ENCODE measurements at regions not wholly inside any gene's neighbourhood (a gene's known extent, or its start where the extent isn't known, plus 50 kb on each side); places are given as distances from the start of the nearest gene placed in this dataset.

GRCh38 chr10:30553626-30554439, 75.7 kb downstream of the LYZL2 start (continued):
- peak; percentile 57; the same call in 1 of the 2 replicates for TF ChIP-seq ZNF644 (tag; IDR thresholded peaks at IDR 0.05; ENCODE audit: low read depth)
- no peak for TF ChIP-seq ZFP36 (IDR thresholded peaks at IDR 0.05; ENCODE audit: low read depth, low read length, partially characterized antibody)
- peak in 1 of 2 experiments; percentile 25; a peak in 1 of 4 replicates for TF ChIP-seq RCOR1 (IDR thresholded peaks at IDR 0.05; ENCODE audit: borderline replicate concordance in 1 of 2, low read depth in 2 of 2, low read length in 2 of 2)
- peak; percentile 73; the same call in 1 of the 2 replicates for TF ChIP-seq FOXJ2 (tag; IDR thresholded peaks at IDR 0.05)
- peak; percentile 32 for TF ChIP-seq PKNOX1 (IDR thresholded peaks at IDR 0.05)
- TF ChIP-seq E2F1 (CRISPR knock-in tag; IDR thresholded peaks at IDR 0.05), result peak; percentile 45; the same call in 1 of the 2 replicates
- TF ChIP-seq MNT (conservative IDR thresholded peaks at IDR 0.05), result peak; percentile 61 to 67; a peak in 3 of 4 replicates
- TF ChIP-seq ZNF592 (IDR thresholded peaks at IDR 0.05), result peak; percentile 85
- peak; percentile 36; the same call in 1 of the 2 replicates for TF ChIP-seq ZNF589 (CRISPR knock-in tag; IDR thresholded peaks at IDR 0.05; ENCODE audit: low read depth)
- TF ChIP-seq RREB1 (CRISPR knock-in tag; IDR thresholded peaks at IDR 0.05), result no peak
- peak; percentile 78 for TF ChIP-seq CXXC5 (CRISPR knock-in tag; IDR thresholded peaks at IDR 0.05)

Measured in K562 (cell line).